GM06990 (cell line): ENCODE measurements at regions not wholly inside any gene's neighbourhood (a gene's known extent, or its start where the extent isn't known, plus 50 kb on each side); places are given as distances from the start of the nearest gene placed in this dataset.

Source experiments
- DNase-seq: peaks from one replicate; pipeline ENCODE4 v3.0.0-alpha.2; 2011; ENCODE audit not compliant: insufficient read length; ENCODE audit errors: extremely low read depth
- H3K27me3 ChIP-seq: replicated peaks from 2 replicates; pipeline ENCODE4 v1.6.0; 2011; ENCODE audit warnings: low read length; ENCODE audit not compliant: control insufficient read depth, insufficient read depth
- H3K36me3 ChIP-seq: 2 replicates; pipeline ENCODE4 v1.5.1; 2011; ENCODE audit warnings: low read length; ENCODE audit not compliant: control insufficient read depth, insufficient read depth
- H3K4me3 ChIP-seq: replicated peaks from 2 replicates; pipeline ENCODE4 v1.5.1; 2011; ENCODE audit warnings: low read depth, mild to moderate bottlenecking, control low read depth, low read length
- TF ChIP-seq, protein P1 (sequence below): IDR thresholded peaks from 2 replicates; pipeline ENCODE4 v1.5.1; 2011; ENCODE audit warnings: low read length, control low read depth, mild to moderate bottlenecking, inconsistent platforms; ENCODE audit not compliant: insufficient read depth, poor library complexity, severe bottlenecking

DNA sequence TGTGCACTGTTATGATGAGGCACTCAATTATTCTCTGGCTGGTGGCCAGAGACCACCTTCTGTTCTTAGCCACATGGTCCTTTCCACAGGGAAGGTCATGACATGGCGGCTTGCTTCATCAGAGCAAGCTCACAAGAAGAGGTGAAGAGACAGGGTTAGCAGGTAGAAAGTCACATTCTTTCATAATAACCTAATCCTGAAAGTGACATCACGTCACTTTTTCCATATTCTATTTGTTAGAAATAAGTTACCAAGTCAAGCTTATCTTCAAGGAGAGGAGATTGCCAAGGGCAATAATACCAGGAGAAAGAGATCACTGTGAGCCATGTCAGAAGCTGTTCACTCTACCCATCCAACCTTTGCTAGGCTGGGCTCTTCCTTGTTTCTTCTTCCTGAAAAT, 139.4 kb downstream of the OSR1 start:
- Histone ChIP-seq H3K27me3 (no peaks in the 10 kb centered on the region), H3K4me3 (no peak overlapping the region), H3K36me3 (no peaks in the 10 kb centered on the region)
- TF ChIP-seq, protein P1, sequence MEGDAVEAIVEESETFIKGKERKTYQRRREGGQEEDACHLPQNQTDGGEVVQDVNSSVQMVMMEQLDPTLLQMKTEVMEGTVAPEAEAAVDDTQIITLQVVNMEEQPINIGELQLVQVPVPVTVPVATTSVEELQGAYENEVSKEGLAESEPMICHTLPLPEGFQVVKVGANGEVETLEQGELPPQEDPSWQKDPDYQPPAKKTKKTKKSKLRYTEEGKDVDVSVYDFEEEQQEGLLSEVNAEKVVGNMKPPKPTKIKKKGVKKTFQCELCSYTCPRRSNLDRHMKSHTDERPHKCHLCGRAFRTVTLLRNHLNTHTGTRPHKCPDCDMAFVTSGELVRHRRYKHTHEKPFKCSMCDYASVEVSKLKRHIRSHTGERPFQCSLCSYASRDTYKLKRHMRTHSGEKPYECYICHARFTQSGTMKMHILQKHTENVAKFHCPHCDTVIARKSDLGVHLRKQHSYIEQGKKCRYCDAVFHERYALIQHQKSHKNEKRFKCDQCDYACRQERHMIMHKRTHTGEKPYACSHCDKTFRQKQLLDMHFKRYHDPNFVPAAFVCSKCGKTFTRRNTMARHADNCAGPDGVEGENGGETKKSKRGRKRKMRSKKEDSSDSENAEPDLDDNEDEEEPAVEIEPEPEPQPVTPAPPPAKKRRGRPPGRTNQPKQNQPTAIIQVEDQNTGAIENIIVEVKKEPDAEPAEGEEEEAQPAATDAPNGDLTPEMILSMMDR: no peak
- no peak for DNase-seq

DNA sequence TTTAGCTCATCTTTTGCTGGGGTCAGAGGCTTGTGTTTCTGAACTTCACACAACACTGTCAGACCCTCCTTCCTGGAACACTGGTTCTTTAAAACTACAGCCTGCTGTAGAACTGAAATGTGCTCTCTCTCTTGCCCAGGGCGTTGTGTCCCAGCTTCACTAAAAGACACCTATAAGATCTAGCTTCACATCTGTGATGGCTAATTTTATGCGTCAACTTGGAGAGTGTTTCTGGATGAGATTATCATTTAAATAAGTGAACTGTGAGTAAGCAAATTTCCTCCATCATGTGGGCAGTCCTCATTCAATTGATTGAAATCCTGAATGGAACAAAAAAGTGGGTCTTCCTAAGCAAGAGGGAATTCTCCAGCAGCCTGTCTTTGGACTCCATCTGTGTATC, 140.3 kb downstream of the OSR1 start:
- TF ChIP-seq, protein P1: no peak
- Histone ChIP-seq H3K27me3 (no peaks in the 10 kb centered on the region), H3K36me3 (no peaks in the 10 kb centered on the region), H3K4me3 (no peak overlapping the region)
- no peak for DNase-seq

DNA sequence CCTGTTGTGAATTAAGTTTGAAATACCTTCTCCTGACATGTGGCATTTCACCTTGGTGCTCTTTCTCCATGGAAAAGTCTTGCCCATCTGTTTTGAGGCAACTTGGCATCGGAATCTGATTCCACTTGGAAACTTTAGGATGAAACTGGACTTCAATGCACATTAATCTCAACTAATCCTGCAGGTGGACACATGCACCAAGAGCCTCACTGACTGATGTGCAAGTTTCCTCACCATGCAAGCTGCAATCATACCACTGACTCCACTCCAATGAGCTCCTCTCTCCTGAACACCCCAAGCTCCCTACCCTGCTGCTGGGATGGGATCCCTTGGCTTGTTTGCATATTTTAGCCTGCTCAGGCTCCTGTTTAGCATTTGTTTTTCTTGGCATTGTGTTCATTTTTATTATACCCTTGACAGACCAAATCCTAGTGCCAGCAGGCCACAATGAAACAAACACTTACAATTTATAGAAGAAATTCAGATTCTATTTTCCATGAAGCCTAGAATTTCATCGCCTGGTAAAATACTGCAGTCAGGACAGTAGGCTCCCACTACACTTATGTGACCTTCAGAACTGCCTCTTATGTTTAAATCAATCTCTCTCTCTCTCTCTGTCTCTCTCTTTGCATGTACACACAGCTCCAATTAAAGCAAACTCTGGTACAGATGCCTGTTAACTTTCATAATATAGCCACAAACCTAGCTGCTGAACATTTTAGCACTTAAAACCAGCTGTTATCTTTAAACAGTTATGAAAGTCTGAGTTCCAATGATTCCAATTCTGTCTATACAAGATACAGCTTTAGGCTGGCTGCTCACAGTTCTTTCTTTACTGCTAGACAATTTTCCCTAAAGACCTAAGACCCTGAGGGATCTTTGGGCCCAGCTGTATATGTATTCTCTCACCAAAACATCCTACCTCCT, 141.5 kb downstream of the OSR1 start:
- TF ChIP-seq, protein P1: no peak
- H3K27me3 ChIP-seq: no peaks in the 10 kb centered on the region
- DNase-seq: no peak
- H3K36me3 ChIP-seq: no peaks in the 10 kb centered on the region
- no peak overlapping the region for H3K4me3 ChIP-seq

DNA sequence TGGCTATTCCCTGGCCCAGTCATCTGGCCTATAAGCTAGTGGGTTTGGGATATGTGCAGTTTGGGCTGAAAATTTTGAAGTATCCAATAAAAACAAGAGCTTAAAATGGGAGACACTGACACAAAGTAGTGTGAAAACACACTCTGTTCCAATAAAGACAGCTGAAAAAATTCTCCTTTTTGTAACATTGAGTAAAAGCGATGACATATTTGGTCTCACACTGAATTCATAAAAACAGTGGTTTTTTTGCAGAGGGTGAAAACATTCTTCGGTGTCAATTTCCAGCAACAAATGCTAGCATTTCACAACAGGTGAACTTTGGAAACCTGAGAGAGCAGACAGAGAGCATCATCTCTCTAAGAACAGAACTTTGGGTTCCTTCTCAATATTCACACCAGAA, 142.2 kb downstream of the OSR1 start:
- no peaks in the 10 kb centered on the region for H3K27me3 ChIP-seq
- TF ChIP-seq, protein P1: no peak
- no peak overlapping the region for H3K4me3 ChIP-seq
- no peak for DNase-seq
- H3K36me3 ChIP-seq: no peaks in the 10 kb centered on the region

DNA sequence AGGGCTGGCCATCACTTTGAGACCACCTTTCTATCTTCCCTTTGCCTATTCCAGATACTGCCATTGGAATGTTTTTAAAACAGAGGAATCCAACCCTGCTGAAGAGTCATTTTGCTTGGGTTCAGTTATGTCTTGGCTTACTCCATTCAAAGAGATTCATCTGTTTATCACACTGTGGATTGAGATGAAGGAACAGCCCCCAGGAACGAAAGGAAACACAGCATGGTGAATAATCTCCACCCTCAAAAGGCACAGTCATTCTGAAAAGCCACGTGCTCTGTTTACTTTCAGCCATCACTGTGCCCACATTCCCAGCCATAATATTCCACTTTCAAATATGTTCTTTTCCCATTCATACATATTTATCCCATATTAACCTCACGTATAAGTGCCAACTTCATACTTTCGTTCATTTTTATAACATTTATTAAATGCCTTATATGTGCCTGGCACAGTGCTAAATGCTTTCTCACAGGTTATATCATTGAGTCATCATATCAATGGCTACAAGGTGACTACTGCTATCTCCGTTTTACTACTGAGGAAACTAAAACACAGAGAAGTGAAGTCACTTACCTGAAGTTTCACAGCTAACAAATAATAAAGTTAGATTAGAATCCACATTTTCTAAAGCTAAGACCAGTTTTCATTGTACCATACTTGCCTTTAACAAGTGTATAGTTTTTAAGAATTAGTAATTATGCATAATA, 143.6 kb downstream of the OSR1 start:
- no peak for DNase-seq

More for the DNA sequence above, 143.6 kb downstream of the OSR1 start:
- TF ChIP-seq, protein P1: no peak
- Histone ChIP-seq H3K4me3 (no peak overlapping the region), H3K27me3 (no peaks in the 10 kb centered on the region), H3K36me3 (no peaks in the 10 kb centered on the region)
